Esophagus squamous epithelium (tissue), 5 donors: ENCODE measurements at regions not wholly inside any gene's neighbourhood (a gene's known extent, or its start where the extent isn't known, plus 50 kb on each side); places are given as distances from the start of the nearest gene placed in this dataset.

Experiments used
- DNase-seq: peaks from one replicate; lab custom pipeline; 2025; lab: John Stamatoyannopoulos, UW
- H3K27ac ChIP-seq, 4 donors: fragments of 200-600 bp; sonication (generic); one replicate each; pipeline ENCODE4 v1.5.1; 2016 to 2019; ENCODE audit warnings: mild to moderate bottlenecking in 1 of 4
- H3K27me3 ChIP-seq, 4 donors: fragments of 200-600 bp; sonication (generic); 1 replicate in 3 of 4; 2 replicates in 1 of 4; pipeline versions ENCODE4 v1.5.1 to v1.6.0; 2017 to 2021; ENCODE audit warnings: antibody characterized with exemption in 1 of 4
- H3K36me3 ChIP-seq, 3 donors: fragments of 200-600 bp; sonication (generic); one replicate each; pipeline ENCODE4 v1.5.1; 2016 to 2019
- H3K4me1 ChIP-seq, 3 donors: fragments of 200-600 bp; sonication (generic); one replicate each; pipeline ENCODE4 v1.5.1; 2017 to 2019
- H3K4me3 ChIP-seq, 4 donors: fragments of 200-600 bp; sonication (generic); 1 replicate in 3 of 4; 2 replicates in 1 of 4; pipeline ENCODE4 v1.5.1; 2016 to 2019; ENCODE audit warnings: mild to moderate bottlenecking in 2 of 4, moderate library complexity in 1 of 4
- H3K9me3 ChIP-seq, 3 donors: fragments of 200-600 bp; sonication (generic); one replicate each; pipeline ENCODE4 v1.5.1; 2016 to 2019
- CTCF ChIP-seq, 6 experiments: fragments of 450-650 bp in 4 of 6; fragments of 200-600 bp in 2 of 6; sonication (generic) in 2 of 6; IDR thresholded peaks; one replicate each; pipeline ENCODE4 v1.5.1; 2016 to 2019; ENCODE audit warnings: antibody characterized with exemption in 6 of 6, mild to moderate bottlenecking in 4 of 6, moderate library complexity in 4 of 6
- POLR2A ChIP-seq, 4 donors: fragments of 450-650 bp; IDR thresholded peaks; one replicate each; pipeline ENCODE4 v1.6.1; 2017; ENCODE audit warnings: antibody characterized with exemption in 4 of 4, mild to moderate bottlenecking in 4 of 4, moderate library complexity in 3 of 4
- WGBS, 2 donors: methylation state at CpG; one replicate each; pipeline ENCODE4 v1.1.5; 2018; 5-methylcytosine and 5-hydroxymethylcytosine counted together
- intact Hi-C: fragments of 100-400 bp; cut with DNase I; formaldehyde crosslinking; loops from one replicate; pipeline ENCODE4 v1.15.0; 2022
- donor health status: DM: yes; HTN: yes; CAD: no.

DNA sequence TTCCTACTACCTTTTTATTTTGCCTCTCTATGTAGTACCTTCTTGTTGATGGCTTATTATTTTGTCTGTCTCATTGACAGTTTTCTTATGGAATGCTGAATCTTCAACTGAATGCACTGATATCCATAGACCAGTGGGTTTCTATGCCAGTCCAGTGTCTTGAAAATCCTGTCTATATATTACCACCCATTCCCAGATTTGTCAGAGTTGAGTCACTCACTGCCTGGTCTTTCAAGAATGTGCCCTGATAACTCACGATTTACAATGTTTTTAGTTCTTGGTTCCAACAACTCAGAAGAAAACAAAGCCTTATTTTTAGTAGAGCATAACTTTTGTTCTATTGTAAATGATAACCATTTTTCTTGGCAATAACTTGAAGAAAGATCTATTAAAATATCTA, 606.0 kb upstream of the PITX2 start:
- H3K9me3 ChIP-seq, result no peaks in the 10 kb centered on the region
- H3K27ac ChIP-seq, result no peak overlapping the region
- 30 to 35% methylated on average over 1 of the region's 1 CpG for WGBS, 2 donors
- DNase-seq, result no peak
- H3K27me3 ChIP-seq, result no peaks in the 10 kb centered on the region
- TF ChIP-seq POLR2A (IDR thresholded peaks at IDR 0.05) (no peak), CTCF (IDR thresholded peaks at IDR 0.05) (no peak)
- H3K36me3 ChIP-seq, result no peaks in the 10 kb centered on the region
- H3K4me1 ChIP-seq, result no peaks in the 10 kb centered on the region
- no peak overlapping the region for H3K4me3 ChIP-seq
- intact Hi-C loops, result no loop called here

GRCh38 chr4:111230265-111230664, 607.4 kb upstream of the PITX2 start:
- Histone ChIP-seq H3K9me3 (no peaks in the 10 kb centered on the region), H3K4me3 (no peak overlapping the region), H3K4me1 (no peaks in the 10 kb centered on the region), H3K36me3 (no peaks in the 10 kb centered on the region), H3K27ac (no peak overlapping the region), H3K27me3 (no peaks in the 10 kb centered on the region)
- intact Hi-C loops, result no loop called here
- DNase-seq, result no peak
- WGBS, 2 donors, result 24 to 25% methylated on average over 1 of the region's 1 CpG
- no peak for TF ChIP-seq POLR2A (IDR thresholded peaks at IDR 0.05)

DNA sequence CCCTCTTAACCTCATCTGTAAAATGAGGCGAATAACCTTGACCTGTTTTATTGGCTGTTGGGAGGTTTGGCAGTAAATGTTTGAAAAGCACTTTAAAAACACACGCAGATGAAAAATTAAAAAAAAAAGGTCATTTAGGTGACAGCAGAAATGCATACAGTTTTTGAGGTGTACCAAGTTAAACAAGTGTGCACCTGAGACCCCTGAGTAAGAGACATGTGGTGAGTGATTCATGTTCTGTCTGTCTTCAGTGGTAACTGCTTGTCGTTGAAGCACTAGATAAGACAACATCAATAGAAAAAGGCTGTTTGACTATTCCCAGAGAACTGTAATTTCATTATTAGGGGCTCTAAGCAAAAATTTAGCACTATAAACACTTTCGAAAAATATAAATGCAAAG, 608.4 kb upstream of the PITX2 start:
- no peak overlapping the region for H3K27ac ChIP-seq
- H3K4me1 ChIP-seq, result no peaks in the 10 kb centered on the region
- DNase-seq, result no peak
- H3K36me3 ChIP-seq, result no peaks in the 10 kb centered on the region
- TF ChIP-seq CTCF (IDR thresholded peaks at IDR 0.05), result no peak
- TF ChIP-seq POLR2A (IDR thresholded peaks at IDR 0.05), result no peak
- H3K4me3 ChIP-seq, result no peak overlapping the region
- no peaks in the 10 kb centered on the region for H3K9me3 ChIP-seq
- 45 to 49% methylated on average over 4 of the region's 4 CpGs for WGBS, 2 donors
- H3K27me3 ChIP-seq, result no peaks in the 10 kb centered on the region
- intact Hi-C loops, result no loop called here

DNA sequence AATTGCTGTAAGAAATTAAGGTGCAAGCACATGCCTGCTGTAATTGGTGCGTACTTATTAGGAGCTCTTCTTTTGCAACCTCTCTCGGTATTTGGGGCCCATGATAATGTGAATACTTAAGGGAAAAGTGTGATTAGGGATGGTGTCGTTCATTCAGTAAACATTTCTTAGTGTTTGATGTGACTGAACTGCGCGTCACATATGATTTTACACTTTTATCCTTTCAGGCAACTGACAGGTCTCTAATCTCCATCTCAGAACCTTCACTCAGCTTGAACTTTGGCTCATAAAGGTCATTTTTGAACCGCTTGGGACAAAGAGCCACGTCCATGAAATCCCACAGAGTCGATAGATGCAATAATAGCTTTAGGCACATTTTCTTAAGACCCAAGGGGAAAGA, 612.1 kb upstream of the PITX2 start:
- Histone ChIP-seq H3K9me3 (no peaks in the 10 kb centered on the region), H3K36me3 (no peaks in the 10 kb centered on the region), H3K27me3 (no peaks in the 10 kb centered on the region), H3K4me1 (no peaks in the 10 kb centered on the region), H3K4me3 (no peak overlapping the region), H3K27ac (no peak overlapping the region)
- DNase-seq, result no peak
- 47 to 60% methylated on average over 8 of the region's 8 CpGs for WGBS, 2 donors
- TF ChIP-seq POLR2A (IDR thresholded peaks at IDR 0.05), result no peak
- no peak for TF ChIP-seq CTCF (IDR thresholded peaks at IDR 0.05)
- intact Hi-C loops, result no loop called here

GRCh38 chr4:111263836-111264235, 641.0 kb upstream of the PITX2 start:
- TF ChIP-seq POLR2A (IDR thresholded peaks at IDR 0.05), result no peak
- no peak for TF ChIP-seq CTCF (IDR thresholded peaks at IDR 0.05)
- Histone ChIP-seq H3K36me3 (no peaks in the 10 kb centered on the region), H3K4me1 (no peaks in the 10 kb centered on the region), H3K9me3 (no peaks in the 10 kb centered on the region), H3K27me3 (no peaks in the 10 kb centered on the region), H3K4me3 (no peak overlapping the region), H3K27ac (no peak overlapping the region)
- intact Hi-C loops, result no loop called here
- no peak for DNase-seq
- WGBS, 2 donors, result 75 to 86% methylated on average over 5 of the region's 5 CpGs

GRCh38 chr4:111266937-111267336, 644.1 kb upstream of the PITX2 start:
- TF ChIP-seq CTCF (IDR thresholded peaks at IDR 0.05) (no peak), POLR2A (IDR thresholded peaks at IDR 0.05) (no peak)
- WGBS, 2 donors, result 57 to 64% methylated on average over 5 of the region's 5 CpGs
- Histone ChIP-seq H3K27ac (no peak overlapping the region), H3K9me3 (no peaks in the 10 kb centered on the region), H3K4me1 (no peaks in the 10 kb centered on the region), H3K27me3 (no peaks in the 10 kb centered on the region), H3K4me3 (no peak overlapping the region), H3K36me3 (no peaks in the 10 kb centered on the region)
- DNase-seq, result no peak
- intact Hi-C loops, result no loop called here
